ENCODE measurements at regions not wholly inside any gene's neighbourhood (a gene's known extent, or its start where the extent isn't known, plus 50 kb on each side); places are given as distances from the start of the nearest gene placed in this dataset.
"Not testable (repeated sequence)": the region's sequence is repeated elsewhere in the genome, so short reads cannot be mapped to it uniquely, and the experiment has no call there.

GRCh38 chr2:16088035-16088801 lies 147.9 kb downstream of the MYCN start:
- DNase-seq (ENCODE audit: low read depth): no peak

GRCh38 chr2:16086136-16086535 lies 145.8 kb downstream of the MYCN start:
- DNase-seq (ENCODE audit: low read depth): not testable (repeated sequence)

- no peak for DNase-seq (ENCODE audit: low read depth)
These were observed 144.7 kb downstream of the MYCN start for GRCh38 chr2:16085073-16085472.

- no peak for DNase-seq (ENCODE audit: low read depth)
These were observed 143.9 kb downstream of the MYCN start for GRCh38 chr2:16084274-16084673.

GRCh38 chr2:16082276-16082675 lies 141.9 kb downstream of the MYCN start:
- DNase-seq (ENCODE audit: low read depth): no peak

- no peak for DNase-seq (ENCODE audit: low read depth)
These were observed 141.2 kb downstream of the MYCN start for GRCh38 chr2:16081316-16082200.

GRCh38 chr2:16080516-16080915 lies 140.2 kb downstream of the MYCN start:
- no peak for DNase-seq (ENCODE audit: low read depth)

- DNase-seq (ENCODE audit: low read depth): no peak
These were observed 139.7 kb downstream of the MYCN start for GRCh38 chr2:16080071-16080470.

GRCh38 chr2:16079637-16080036 lies 139.3 kb downstream of the MYCN start:
- DNase-seq (ENCODE audit: low read depth): no peak

- DNase-seq (ENCODE audit: low read depth): no peak
These were observed 137.3 kb downstream of the MYCN start for GRCh38 chr2:16077601-16078000.

- DNase-seq (ENCODE audit: low read depth): no peak
These were observed 136.6 kb downstream of the MYCN start for GRCh38 chr2:16076911-16077310.

GRCh38 chr2:16075045-16076012 lies 135.0 kb downstream of the MYCN start:
- no peak for DNase-seq (ENCODE audit: low read depth)

GRCh38 chr2:16073921-16074425 lies 133.6 kb downstream of the MYCN start:
- DNase-seq (ENCODE audit: low read depth): no peak

- no peak for DNase-seq (ENCODE audit: low read depth)
These were observed 133.1 kb downstream of the MYCN start for GRCh38 chr2:16073471-16073870.

GRCh38 chr2:16072638-16073290 lies 132.4 kb downstream of the MYCN start:
- DNase-seq (ENCODE audit: low read depth): no peak

GRCh38 chr2:16071865-16072637 lies 131.7 kb downstream of the MYCN start:
- DNase-seq (ENCODE audit: low read depth): no peak

- DNase-seq (ENCODE audit: low read depth): no peak
These were observed 130.9 kb downstream of the MYCN start for GRCh38 chr2:16071039-16071864.

GRCh38 chr2:16070648-16070971 lies 130.3 kb downstream of the MYCN start:
- no peak for DNase-seq (ENCODE audit: low read depth)

GRCh38 chr2:16069933-16070647 lies 129.7 kb downstream of the MYCN start:
- peak; percentile 45 for DNase-seq (ENCODE audit: low read depth)

Measured in Daoy (cell line).